PFSK-1 (cell line): ENCODE measurements at regions not wholly inside any gene's neighbourhood (a gene's known extent, or its start where the extent isn't known, plus 50 kb on each side); places are given as distances from the start of the nearest gene placed in this dataset.

Experiments used
- FOXP2 ChIP-seq: optimal IDR thresholded peaks from 2 replicates; pipeline ENCODE3; 2011; ENCODE audit warnings: borderline replicate concordance, control low read depth, inconsistent platforms; ENCODE audit not compliant: insufficient read depth; ENCODE audit errors: extremely low read length, extremely low read depth
- POLR2AphosphoS5 ChIP-seq: IDR thresholded peaks from 2 replicates; pipeline ENCODE4 v1.6.1; 2012; ENCODE audit warnings: low read depth, mild to moderate bottlenecking, control low read depth, low read length, moderate library complexity
- TAF1 ChIP-seq: IDR thresholded peaks from 2 replicates; pipeline ENCODE4 v1.6.1; 2012; ENCODE audit warnings: low read length, control low read depth, borderline replicate concordance; ENCODE audit not compliant: insufficient read depth

DNA sequence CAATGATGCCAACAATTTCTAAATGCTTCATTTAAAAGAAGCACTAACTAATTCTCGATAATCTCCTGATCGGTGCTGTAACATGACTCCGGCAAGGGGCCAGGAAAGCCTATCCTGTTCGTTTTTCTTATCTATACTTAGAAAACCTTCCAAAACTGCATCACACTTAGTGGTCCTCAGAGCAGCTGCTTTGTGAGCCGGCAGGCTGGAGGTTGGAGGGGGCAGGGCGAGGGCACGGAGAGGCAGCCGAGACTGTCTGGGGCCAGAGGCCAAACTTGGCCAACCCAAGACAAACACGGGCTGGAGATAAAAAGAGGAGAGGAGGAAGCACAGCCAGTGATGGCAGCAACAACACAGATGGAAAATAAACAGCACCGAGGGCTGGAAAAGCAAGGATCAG, 455.7 kb downstream of the BCOR start:
- TF ChIP-seq POLR2AphosphoS5 = no peak
- TF ChIP-seq TAF1 = no peak
- TF ChIP-seq FOXP2 = no peak
